Memory B cell (primary cell): ENCODE measurements at regions not wholly inside any gene's neighbourhood (a gene's known extent, or its start where the extent isn't known, plus 50 kb on each side); places are given as distances from the start of the nearest gene placed in this dataset.
"Not testable (repeated sequence)": the region's sequence is repeated elsewhere in the genome, so short reads cannot be mapped to it uniquely, and the experiment has no call there.

ENCODE experiments used
- ATAC-seq: fragments of 150-1000 bp; cut with Tn5 transposase; 2 replicates; pipeline ENCODE4 v1.10.0; 2021; ENCODE audit warnings: low read depth, mild to moderate bottlenecking, moderate library complexity
- DNase-seq, 2 donors: peaks; one replicate each; pipeline ENCODE4 v3.0.0; 2022; ENCODE audit warnings: low spot score in 2 of 2
- H3K27ac Mint-ChIP-seq: one replicate; pipeline ENCODE4 v1.8.0; 2022; ENCODE audit warnings: mild to moderate bottlenecking, moderate library complexity, mixed read lengths
- H3K27me3 Mint-ChIP-seq: one replicate; pipeline ENCODE4 v1.8.0; 2022; ENCODE audit warnings: mixed read lengths
- H3K36me3 Mint-ChIP-seq: one replicate; pipeline ENCODE4 v1.8.0; 2022; ENCODE audit warnings: mild to moderate bottlenecking, mixed read lengths
- H3K4me1 Mint-ChIP-seq: one replicate; pipeline ENCODE4 v1.8.0; 2022; ENCODE audit warnings: mixed read lengths
- H3K4me3 Mint-ChIP-seq: one replicate; pipeline ENCODE4 v1.8.0; 2022; ENCODE audit warnings: mild to moderate bottlenecking, moderate library complexity, mixed read lengths
- H3K9me3 Mint-ChIP-seq: one replicate; pipeline ENCODE4 v1.8.0; 2022; ENCODE audit warnings: mixed read lengths

DNA sequence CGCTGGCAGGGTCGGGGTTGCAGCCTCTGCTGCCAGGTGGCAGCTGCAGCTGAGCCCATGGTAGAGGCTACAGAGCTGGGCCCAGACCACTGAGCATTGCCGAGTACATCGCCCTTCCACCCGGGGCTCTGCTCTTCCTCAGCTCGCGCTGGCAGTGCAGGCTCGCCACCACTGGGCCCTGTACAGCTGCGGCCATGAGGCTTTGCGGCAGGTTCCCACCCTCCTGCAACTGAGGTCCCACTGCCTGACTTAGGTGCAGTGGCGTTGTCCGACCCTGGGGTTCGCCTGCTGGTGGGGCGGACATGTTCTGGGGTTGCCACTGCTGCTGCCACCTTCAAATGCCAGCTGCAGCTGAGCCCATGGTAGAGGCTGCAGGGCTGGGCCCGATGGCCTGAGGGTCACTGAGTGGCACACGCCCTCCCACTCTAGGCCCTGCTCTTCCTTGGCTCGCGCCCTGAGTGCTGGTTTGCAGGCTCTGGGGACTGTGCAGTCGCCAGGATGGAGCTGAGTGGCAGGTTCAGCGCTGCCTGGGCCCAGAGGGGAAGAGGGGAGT, 359.8 kb downstream of the FOXD4L6 start:
- not testable (repeated sequence) for H3K4me3 Mint-ChIP-seq, H3K4me1 Mint-ChIP-seq, H3K9me3 Mint-ChIP-seq, ATAC-seq, H3K36me3 Mint-ChIP-seq, H3K27ac Mint-ChIP-seq, DNase-seq, H3K27me3 Mint-ChIP-seq

DNA sequence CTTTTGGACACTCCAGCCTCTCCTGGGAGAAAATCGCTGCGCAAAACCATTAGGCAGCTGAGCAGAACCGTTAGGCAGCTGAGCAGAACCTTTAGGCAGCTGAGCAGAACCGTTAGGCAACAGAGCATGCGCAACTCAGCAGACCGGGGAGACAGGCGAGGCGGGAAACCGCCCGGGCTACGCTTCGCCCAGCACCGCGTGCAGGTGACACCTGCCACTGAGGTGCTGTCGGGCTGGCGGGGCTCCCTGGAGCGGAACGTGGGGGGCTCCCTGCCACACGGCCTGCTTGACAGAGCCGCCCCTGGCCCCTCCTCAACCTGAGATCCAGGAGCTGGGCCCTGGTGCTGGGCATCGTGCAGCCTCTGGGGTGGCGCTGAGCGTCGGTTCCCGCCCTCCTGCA, 360.3 kb downstream of the FOXD4L6 start:
- H3K36me3 Mint-ChIP-seq, DNase-seq, H3K9me3 Mint-ChIP-seq, H3K4me1 Mint-ChIP-seq, H3K27ac Mint-ChIP-seq, H3K4me3 Mint-ChIP-seq, H3K27me3 Mint-ChIP-seq: not testable (repeated sequence)
- peak; percentile 68 for ATAC-seq

- not testable (repeated sequence) for H3K9me3 Mint-ChIP-seq, H3K27me3 Mint-ChIP-seq, H3K4me3 Mint-ChIP-seq, H3K36me3 Mint-ChIP-seq, H3K27ac Mint-ChIP-seq, H3K4me1 Mint-ChIP-seq, ATAC-seq
- DNase-seq: peak in 1 of 2 donors; percentile 40
Measured at GRCh38 chr9:40754957-40755356, 373.5 kb downstream of the FOXD4L6 start.

DNA sequence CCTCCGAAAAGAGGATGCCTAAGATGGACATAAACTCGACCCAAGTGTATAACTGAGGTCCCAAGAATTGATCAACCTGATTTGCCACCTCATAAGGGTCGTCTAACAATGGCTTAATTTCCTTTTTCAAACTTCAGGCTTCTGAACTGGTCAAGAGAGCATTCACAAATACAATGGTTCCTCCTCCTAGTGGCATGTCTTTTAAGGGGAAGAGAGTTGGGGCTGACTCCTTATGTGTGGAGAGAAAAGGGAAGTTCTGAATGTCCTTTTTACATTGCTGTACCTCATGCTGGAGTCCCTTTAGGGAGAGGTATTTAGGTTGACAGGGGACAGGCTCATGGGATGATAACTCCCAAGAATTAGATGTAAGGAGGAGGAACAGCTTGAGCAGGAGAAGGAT, 375.2 kb downstream of the FOXD4L6 start:
- H3K27ac Mint-ChIP-seq, H3K9me3 Mint-ChIP-seq, H3K4me3 Mint-ChIP-seq, DNase-seq, ATAC-seq, H3K27me3 Mint-ChIP-seq, H3K4me1 Mint-ChIP-seq, H3K36me3 Mint-ChIP-seq: not testable (repeated sequence)

- H3K9me3 Mint-ChIP-seq, H3K36me3 Mint-ChIP-seq, H3K27ac Mint-ChIP-seq, H3K27me3 Mint-ChIP-seq, H3K4me3 Mint-ChIP-seq, H3K4me1 Mint-ChIP-seq: not testable (repeated sequence)
- peak in 1 of 2 donors; percentile 47 for DNase-seq
- peak; percentile 74 for ATAC-seq
Measured at GRCh38 chr9:40746921-40747485, 381.5 kb downstream of the FOXD4L6 start.
